Tibial artery (tissue), 4 donors: ENCODE measurements at regions not wholly inside any gene's neighbourhood (a gene's known extent, or its start where the extent isn't known, plus 50 kb on each side); places are given as distances from the start of the nearest gene placed in this dataset.

Experiments
- DNase-seq, 2 donors: peaks; one replicate each; pipeline ENCODE4 v3.0.0-alpha.2; 2019
- H3K27ac ChIP-seq, 2 donors: fragments of 200-600 bp; sonication (generic) in 1 of 2; 1 replicate in 1 of 2; 2 replicates in 1 of 2; pipeline ENCODE4 v1.5.1; 2018 to 2019; ENCODE audit warnings: mild to moderate bottlenecking in 1 of 2
- H3K27me3 ChIP-seq, 2 donors: fragments of 200-600 bp; sonication (generic) in 1 of 2; one replicate each; pipeline versions ENCODE4 v1.5.1 to v1.6.0; 2016 to 2019
- H3K36me3 ChIP-seq, 3 donors: fragments of 200-600 bp; sonication (generic) in 2 of 3; one replicate each; pipeline ENCODE4 v1.5.1; 2016 to 2019; ENCODE audit warnings: mild to moderate bottlenecking in 2 of 3
- H3K4me1 ChIP-seq, 4 donors: fragments of 200-600 bp; sonication (generic) in 2 of 4; 1 replicate in 3 of 4; 2 replicates in 1 of 4; pipeline ENCODE4 v1.5.1; 2016 to 2019
- H3K4me3 ChIP-seq, 2 donors: fragments of 200-600 bp; sonication (generic) in 1 of 2; 1 replicate in 1 of 2; 2 replicates in 1 of 2; pipeline ENCODE4 v1.5.1; 2018 to 2019; ENCODE audit warnings: mild to moderate bottlenecking in 2 of 2
- H3K9me3 ChIP-seq, 3 donors: fragments of 200-600 bp; sonication (generic) in 1 of 3; one replicate each; pipeline ENCODE4 v1.5.1; 2016 to 2019
- intact Hi-C: fragments of 100-400 bp; cut with DNase I; formaldehyde crosslinking; loops from one replicate; pipeline ENCODE4 v1.15.0; 2023; ENCODE audit warnings: low total_unique reads
- TF ChIP-seq, protein P1 (sequence below), 2 experiments: fragments of 200-600 bp in 1 of 2; fragments of 450-650 bp in 1 of 2; IDR thresholded peaks; one replicate each; pipeline ENCODE4 v1.5.1; 2017 to 2019; ENCODE audit warnings: antibody characterized with exemption in 2 of 2, mild to moderate bottlenecking in 1 of 2, moderate library complexity in 1 of 2

DNA sequence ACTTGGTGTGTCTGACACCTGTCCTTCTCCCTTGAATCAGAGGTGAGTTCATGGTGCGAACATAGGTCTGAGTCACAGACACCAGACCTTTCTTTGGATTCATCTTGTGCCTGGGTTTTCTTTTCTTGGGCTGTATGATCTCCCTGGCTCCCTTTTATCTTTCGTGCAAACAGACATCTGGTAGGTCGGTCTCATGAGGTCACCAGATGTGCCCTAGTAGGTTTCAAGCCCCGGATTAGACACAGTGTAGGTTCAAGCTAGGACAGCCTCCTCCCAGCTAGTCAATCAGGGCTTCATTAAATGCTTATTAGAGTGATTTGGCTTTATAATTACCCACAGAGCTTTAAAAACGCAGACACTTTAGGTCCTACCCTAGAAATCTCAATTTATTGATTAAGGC, 106.0 kb upstream of the MYO10 start:
- intact Hi-C loops: no loop called here
- TF ChIP-seq, protein P1, sequence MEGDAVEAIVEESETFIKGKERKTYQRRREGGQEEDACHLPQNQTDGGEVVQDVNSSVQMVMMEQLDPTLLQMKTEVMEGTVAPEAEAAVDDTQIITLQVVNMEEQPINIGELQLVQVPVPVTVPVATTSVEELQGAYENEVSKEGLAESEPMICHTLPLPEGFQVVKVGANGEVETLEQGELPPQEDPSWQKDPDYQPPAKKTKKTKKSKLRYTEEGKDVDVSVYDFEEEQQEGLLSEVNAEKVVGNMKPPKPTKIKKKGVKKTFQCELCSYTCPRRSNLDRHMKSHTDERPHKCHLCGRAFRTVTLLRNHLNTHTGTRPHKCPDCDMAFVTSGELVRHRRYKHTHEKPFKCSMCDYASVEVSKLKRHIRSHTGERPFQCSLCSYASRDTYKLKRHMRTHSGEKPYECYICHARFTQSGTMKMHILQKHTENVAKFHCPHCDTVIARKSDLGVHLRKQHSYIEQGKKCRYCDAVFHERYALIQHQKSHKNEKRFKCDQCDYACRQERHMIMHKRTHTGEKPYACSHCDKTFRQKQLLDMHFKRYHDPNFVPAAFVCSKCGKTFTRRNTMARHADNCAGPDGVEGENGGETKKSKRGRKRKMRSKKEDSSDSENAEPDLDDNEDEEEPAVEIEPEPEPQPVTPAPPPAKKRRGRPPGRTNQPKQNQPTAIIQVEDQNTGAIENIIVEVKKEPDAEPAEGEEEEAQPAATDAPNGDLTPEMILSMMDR (IDR thresholded peaks at IDR 0.05): no peak

DNA sequence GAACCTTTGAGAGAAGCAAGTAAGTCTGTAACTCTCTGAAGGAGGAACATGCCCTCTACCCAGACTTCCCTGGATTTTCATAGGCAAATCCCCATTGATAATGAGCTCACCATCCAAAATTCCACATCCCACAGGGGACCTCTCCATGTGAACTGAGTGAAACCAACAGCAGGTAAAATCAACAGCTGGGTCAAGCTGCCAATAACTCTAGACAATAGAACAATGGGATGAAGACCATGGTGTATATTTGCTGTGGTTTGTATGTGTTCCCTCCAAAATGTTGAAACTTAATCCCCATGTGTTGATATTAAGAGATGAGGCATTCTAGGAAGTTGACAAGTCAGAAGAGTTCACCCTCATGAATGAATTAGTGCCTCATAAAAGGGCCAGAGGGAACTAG, 110.2 kb upstream of the MYO10 start:
- no peak for DNase-seq
- TF ChIP-seq, protein P1 (IDR thresholded peaks at IDR 0.05): no peak
- H3K4me1 ChIP-seq: no peaks in the 10 kb centered on the region
- H3K4me3 ChIP-seq: no peak overlapping the region
- H3K9me3 ChIP-seq: no peaks in the 10 kb centered on the region
- H3K27me3 ChIP-seq: no peaks in the 10 kb centered on the region
- intact Hi-C loops: no loop called here
- H3K27ac ChIP-seq: no peak overlapping the region
- no peaks in the 10 kb centered on the region for H3K36me3 ChIP-seq

More for the DNA sequence above, 106.0 kb upstream of the MYO10 start:
- no peaks in the 10 kb centered on the region for H3K9me3 ChIP-seq
- DNase-seq: no peak
- no peak overlapping the region for H3K4me3 ChIP-seq
- no peaks in the 10 kb centered on the region for H3K27me3 ChIP-seq
- no peak overlapping the region for H3K27ac ChIP-seq
- no peaks in the 10 kb centered on the region for H3K4me1 ChIP-seq
- H3K36me3 ChIP-seq: no peaks in the 10 kb centered on the region

DNA sequence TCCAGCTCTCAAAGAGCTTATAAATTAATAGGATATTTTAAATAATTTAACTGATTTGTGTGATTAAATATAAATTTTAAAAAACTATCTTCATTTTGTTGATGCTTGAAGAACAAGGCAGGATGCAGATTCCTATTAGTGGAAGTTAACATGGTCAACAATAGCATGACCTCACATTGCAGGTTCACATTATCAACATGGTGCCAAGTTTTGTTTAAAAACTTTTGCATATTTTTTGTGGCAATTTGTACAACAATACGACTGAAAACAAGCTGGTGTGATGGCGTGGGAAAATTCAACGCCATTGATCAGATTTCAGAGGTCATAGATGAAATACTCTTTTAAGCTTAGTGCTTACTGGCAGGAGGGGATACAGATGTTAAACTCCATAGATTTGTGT, 114.1 kb upstream of the MYO10 start:
- H3K36me3 ChIP-seq: no peaks in the 10 kb centered on the region

DNA sequence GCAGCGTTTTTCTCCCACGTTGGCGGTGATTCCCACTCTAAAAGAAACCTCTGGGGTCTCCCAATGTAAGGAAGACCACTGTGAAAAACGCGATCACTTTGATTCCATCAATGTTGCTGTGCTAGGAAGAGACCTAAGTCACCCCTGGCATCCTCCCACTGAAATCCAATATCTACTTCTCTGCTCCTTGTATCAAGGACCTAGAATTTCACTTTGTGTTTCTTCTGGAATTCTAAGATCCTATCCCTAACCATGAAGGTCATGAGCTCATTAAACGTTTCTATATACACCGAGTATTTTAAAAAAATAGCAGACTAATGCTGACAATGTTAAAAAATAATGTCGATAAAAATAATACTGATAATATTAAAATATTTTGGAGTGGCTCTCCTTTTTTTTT, 118.8 kb upstream of the MYO10 start:
- TF ChIP-seq, protein P1 (IDR thresholded peaks at IDR 0.05): no peak
- H3K27ac ChIP-seq: no peak overlapping the region
- intact Hi-C loops: no loop called here
- H3K4me3 ChIP-seq: no peak overlapping the region
- no peaks in the 10 kb centered on the region for H3K9me3 ChIP-seq
- DNase-seq: no peak
- peaks cover 0 to 10% (median 5%) of the 10 kb centered on the region in 4 donors for H3K4me1 ChIP-seq
- H3K36me3 ChIP-seq: no peaks in the 10 kb centered on the region
- no peaks in the 10 kb centered on the region for H3K27me3 ChIP-seq

More for the DNA sequence above, 114.1 kb upstream of the MYO10 start:
- no peak overlapping the region for H3K27ac ChIP-seq
- DNase-seq: no peak
- H3K9me3 ChIP-seq: no peaks in the 10 kb centered on the region
- H3K4me1 ChIP-seq: no peaks in the 10 kb centered on the region
- intact Hi-C loops: no loop called here
- H3K4me3 ChIP-seq: no peak overlapping the region
- no peaks in the 10 kb centered on the region for H3K27me3 ChIP-seq
- TF ChIP-seq, protein P1 (IDR thresholded peaks at IDR 0.05): no peak

DNA sequence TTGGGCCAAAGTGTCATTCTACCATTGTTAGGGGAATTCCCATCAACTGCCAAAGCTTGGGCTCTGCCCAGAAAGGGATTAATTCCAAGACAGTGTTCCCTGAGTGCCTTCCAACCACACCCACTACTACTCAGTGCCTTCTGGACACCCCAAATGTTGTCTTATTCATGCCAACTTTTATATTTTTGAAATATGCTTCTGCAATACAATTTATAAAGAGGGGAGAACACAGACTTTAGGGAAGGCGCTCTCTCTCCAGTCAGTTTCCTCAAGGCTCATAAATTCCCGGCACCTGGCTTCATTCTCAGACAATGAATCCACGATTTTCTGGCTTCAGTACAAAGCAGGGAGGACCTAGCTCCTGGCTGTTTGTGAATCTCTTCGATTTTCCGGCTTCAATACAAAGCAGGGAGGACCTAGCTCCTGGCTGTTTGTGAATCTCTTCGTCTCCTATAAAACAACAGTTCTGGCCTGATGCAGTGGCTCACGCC, 120.1 kb upstream of the MYO10 start:
- H3K9me3 ChIP-seq: no peaks in the 10 kb centered on the region
- intact Hi-C loops: no loop called here
- peaks cover 0 to 10% (median 5%) of the 10 kb centered on the region in 4 donors for H3K4me1 ChIP-seq
- H3K27ac ChIP-seq: no peak overlapping the region
- H3K4me3 ChIP-seq: no peak overlapping the region
- H3K27me3 ChIP-seq: no peaks in the 10 kb centered on the region
- no peaks in the 10 kb centered on the region for H3K36me3 ChIP-seq
- TF ChIP-seq, protein P1 (IDR thresholded peaks at IDR 0.05): no peak
- DNase-seq: no peak

DNA sequence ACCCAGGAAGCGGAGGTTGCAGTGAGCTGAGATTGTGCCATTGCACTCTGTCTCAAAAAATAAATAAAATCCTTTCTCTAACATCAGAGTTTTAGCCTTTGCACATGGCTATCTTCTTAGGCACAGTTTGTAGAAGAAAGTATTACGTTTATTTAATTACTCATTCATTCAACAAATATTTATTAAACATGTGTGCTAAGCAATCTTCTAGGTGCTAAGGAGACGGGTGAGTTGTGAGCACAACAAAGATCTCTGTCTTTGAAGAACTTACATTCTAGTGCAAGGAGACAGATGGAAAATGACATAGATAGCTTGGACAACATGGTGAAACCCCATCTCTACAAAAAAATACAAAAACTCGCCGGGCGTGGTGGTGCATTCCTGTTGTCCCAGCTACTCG, 122.3 kb upstream of the MYO10 start:
- intact Hi-C loops: no loop called here
- peaks cover 0 to 10% (median 5%) of the 10 kb centered on the region in 4 donors for H3K4me1 ChIP-seq
- DNase-seq: no peak
- no peak overlapping the region for H3K4me3 ChIP-seq
- H3K27ac ChIP-seq: no peak overlapping the region
- no peaks in the 10 kb centered on the region for H3K9me3 ChIP-seq
- TF ChIP-seq, protein P1 (IDR thresholded peaks at IDR 0.05): no peak
- H3K36me3 ChIP-seq: no peaks in the 10 kb centered on the region
- H3K27me3 ChIP-seq: no peaks in the 10 kb centered on the region
